K562 (cell line): ENCODE measurements at regions not wholly inside any gene's neighbourhood (a gene's known extent, or its start where the extent isn't known, plus 50 kb on each side); places are given as distances from the start of the nearest gene placed in this dataset.

Experiments used
- ATAC-seq: fragments of 200-7000 bp; cut with Tn5 transposase; 3 replicates; pipeline ENCODE4 v1.9.1; 2020; ENCODE audit warnings: moderate library complexity
- BruUV-seq: library from RNA; stranded (reverse); fragments of 400-500 nt; replicated peaks from 2 replicates; lab custom pipeline; 2021; lab: Mats Ljungman, UMichigan
- CTCF ChIA-PET: fragments of 300-600 bp; formaldehyde crosslinking; extraction: SDS; loops from one replicate; lab custom pipeline; 2021; ENCODE audit warnings: low intra/inter-chr PET ratio; lab: Yijun Ruan, JAX
- POLR2A ChIA-PET: fragments of 300-600, 350-650 bp; sonication (Branson Sonifier 250); formaldehyde crosslinking; extraction: SDS; loops from one replicate; lab custom pipeline; 2021; ENCODE audit warnings: antibody characterized with exemption, inconsistent platforms; lab: Yijun Ruan, JAX
- DNase-seq, 4 experiments: peaks; one replicate each; pipeline versions ENCODE4 v3.0.0 to v3.0.0-alpha.2; 2011 to 2018; ENCODE audit warnings: low spot score in 3 of 4, mixed read lengths in 3 of 4; ENCODE audit errors: extremely low read depth in 1 of 4
- FAIRE-seq: peaks from 2 replicates; lab custom pipeline; 2011; peaks lifted over from hg19 to GRCh38; lab: Jason Lieb, UNC
- H2AFZ ChIP-seq: 2 replicates; pipeline ENCODE4 v1.6.0; 2011; ENCODE audit warnings: low read depth, low read length, control low read depth, inconsistent platforms
- H3K27ac ChIP-seq: fragments of 200-600 bp; 3 replicates; pipeline ENCODE4 v1.8.0; 2011; ENCODE audit warnings: low read depth, mild to moderate bottlenecking, control low read depth, inconsistent platforms, low read length, moderate library complexity, mixed read lengths; ENCODE audit errors: extremely low read depth
- H3K27me3 ChIP-seq, 2 experiments: fragments of 300-600 bp in 1 of 2; 2 replicates in 1 of 2; 3 replicates in 1 of 2; pipeline versions ENCODE4 v1.6.0 to v1.8.0; 2011; ENCODE audit warnings: inconsistent platforms in 2 of 2, low read length in 2 of 2, mild to moderate bottlenecking in 1 of 2, mixed read lengths in 1 of 2, moderate library complexity in 1 of 2; ENCODE audit not compliant: control insufficient read depth in 2 of 2, insufficient read depth in 2 of 2
- H3K36me3 ChIP-seq: fragments of 300-600 bp; 3 replicates; pipeline ENCODE4 v1.8.0; 2011; ENCODE audit warnings: mild to moderate bottlenecking, low read length, inconsistent platforms; ENCODE audit not compliant: control insufficient read depth, insufficient read depth
- H3K4me1 ChIP-seq, 2 experiments: fragments of 200-600 bp in 1 of 2; replicated peaks in 1 of 2; 2 replicates in 1 of 2; 3 replicates in 1 of 2; pipeline versions ENCODE4 v1.5.1 to v1.8.0; 2011; ENCODE audit warnings: inconsistent platforms in 2 of 2, low read length in 2 of 2, mild to moderate bottlenecking in 1 of 2, mixed read lengths in 1 of 2, moderate library complexity in 1 of 2; ENCODE audit not compliant: control insufficient read depth in 2 of 2, insufficient read depth in 2 of 2
- H3K4me2 ChIP-seq: 2 replicates; pipeline ENCODE4 v1.6.1; 2011; ENCODE audit warnings: low read length, control low read depth, inconsistent platforms, mixed read lengths; ENCODE audit not compliant: insufficient read depth
- H3K4me3 ChIP-seq: fragments of 200-600 bp; sonication (generic), shearing (Covaris generic); 2 replicates; pipeline ENCODE4 v1.5.1; 2016; ENCODE audit warnings: control low read depth, inconsistent platforms
- H3K79me2 ChIP-seq: fragments of 200-600 bp; 3 replicates; pipeline ENCODE4 v1.8.0; 2011; ENCODE audit warnings: low read length, inconsistent platforms; ENCODE audit not compliant: control insufficient read depth, insufficient read depth
- H3K9ac ChIP-seq, 2 experiments: 2 replicates each; pipeline versions ENCODE4 v1.6.0 to v1.6.1; 2011; ENCODE audit warnings: low read depth in 2 of 2, low read length in 2 of 2, control low read depth in 1 of 2, inconsistent platforms in 1 of 2, mild to moderate bottlenecking in 1 of 2, mixed read lengths in 1 of 2; ENCODE audit not compliant: insufficient read depth in 1 of 2
- H3K9me1 ChIP-seq: one replicate; pipeline ENCODE4 v1.6.0; 2011; ENCODE audit warnings: inconsistent platforms, mild to moderate bottlenecking, low read length, moderate library complexity; ENCODE audit not compliant: control insufficient read depth, insufficient read depth
- H3K9me3 ChIP-seq: replicated peaks from 2 replicates; pipeline ENCODE4 v1.5.1; 2011; ENCODE audit warnings: low read depth, low read length, inconsistent platforms; ENCODE audit not compliant: control insufficient read depth, insufficient read depth
- H4K20me1 ChIP-seq: replicated peaks from 2 replicates; pipeline ENCODE4 v1.6.1; 2011; ENCODE audit warnings: low read length, inconsistent platforms, mixed read lengths; ENCODE audit not compliant: control insufficient read depth, insufficient read depth
- C11orf30 ChIP-seq: fragments of 450-650 bp; IDR thresholded peaks from 2 replicates; pipeline ENCODE4 v1.6.1; 2016; ENCODE audit warnings: low read depth, mild to moderate bottlenecking
- CBX1 ChIP-seq: sonication (generic); IDR thresholded peaks from 2 replicates; pipeline ENCODE4 v1.6.1; 2016; ENCODE audit warnings: antibody characterized with exemption, low read depth, mild to moderate bottlenecking
- EHMT2 ChIP-seq: fragments of 450-650 bp; IDR thresholded peaks from 2 replicates; pipeline ENCODE4 v1.6.1; 2018; ENCODE audit warnings: antibody characterized with exemption
- GATA2 ChIP-seq: sonication (generic); formaldehyde crosslinking; IDR thresholded peaks from 2 replicates; pipeline ENCODE4 v1.4.0; 2020; ENCODE audit warnings: mild to moderate bottlenecking, missing genetic modification reagents
- HMGN3 ChIP-seq: IDR thresholded peaks from 2 replicates; pipeline ENCODE4 v1.6.1; 2011; ENCODE audit warnings: borderline replicate concordance, low read depth, mild to moderate bottlenecking, mixed read lengths, low read length; ENCODE audit not compliant: insufficient read length; ENCODE audit errors: extremely low read depth
- KDM5B ChIP-seq: fragments of 200-600 bp; sonication (generic); IDR thresholded peaks from 2 replicates; pipeline ENCODE4 v1.6.1; 2012; ENCODE audit warnings: low read depth, mild to moderate bottlenecking, moderate library complexity, low read length, control low read depth, inconsistent platforms; ENCODE audit not compliant: insufficient replicate concordance
- NFRKB ChIP-seq: fragments of 450-650 bp; IDR thresholded peaks from 2 replicates; pipeline ENCODE4 v1.6.1; 2016; ENCODE audit warnings: low read depth
- PCBP2 ChIP-seq: fragments of 200-400 bp; formaldehyde crosslinking; IDR thresholded peaks from 2 replicates; pipeline ENCODE4 v1.6.1; 2018; ENCODE audit warnings: low read length, low read depth, mild to moderate bottlenecking, moderate library complexity; ENCODE audit not compliant: poor library complexity, severe bottlenecking
- PURB ChIP-seq: sonication (generic); formaldehyde crosslinking; IDR thresholded peaks from 2 replicates; pipeline ENCODE4 v1.9.0; 2021; ENCODE audit warnings: low read depth, mild to moderate bottlenecking, missing genetic modification reagents
- SIRT6 ChIP-seq: IDR thresholded peaks from one replicate; pipeline ENCODE4 v1.6.1; 2012; ENCODE audit warnings: low read depth, mild to moderate bottlenecking, control low read depth, inconsistent platforms, low read length, moderate library complexity
- ZC3H11A ChIP-seq: IDR thresholded peaks from 2 replicates; pipeline ENCODE4 v1.6.1; 2012; ENCODE audit warnings: low read depth, low read length, improper control_type of control experiment
- ZC3H8 ChIP-seq: fragments of 450-650 bp; IDR thresholded peaks from 2 replicates; pipeline ENCODE4 v1.6.1; 2017
- ZNF174 ChIP-seq: fragments of 250-450 bp; sonication (Bioruptor Pico); IDR thresholded peaks from 2 replicates; pipeline ENCODE4 v1.4.0; 2020; ENCODE audit warnings: mild to moderate bottlenecking
- ZNF232 ChIP-seq: sonication (generic); formaldehyde crosslinking; IDR thresholded peaks from 2 replicates; pipeline ENCODE4 v1.8.0; 2022; ENCODE audit warnings: mild to moderate bottlenecking, missing genetic modification reagents
- ZNF263 ChIP-seq: sonication (generic); formaldehyde crosslinking; IDR thresholded peaks from 2 replicates; pipeline ENCODE4 v1.8.0; 2022; ENCODE audit warnings: mild to moderate bottlenecking, missing genetic modification reagents, borderline replicate concordance
- ZNF707 ChIP-seq: fragments of 250-450 bp; sonication (Bioruptor Pico); conservative IDR thresholded peaks from 2 replicates; pipeline ENCODE4 v1.8.0; 2022; ENCODE audit warnings: inconsistent platforms, mild to moderate bottlenecking, moderate library complexity
- whole genome bisulfite sequencing: fragments of 100-300 bp; shearing (Covaris generic); methylation state at CpG from one replicate; pipeline ENCODE4 v1.1.6; 2016; ENCODE audit warnings: low coverage, mixed read lengths; ENCODE audit not compliant: insufficient coverage; ENCODE audit errors: missing lambda C conversion rate; 5-methylcytosine and 5-hydroxymethylcytosine counted together
- in situ Hi-C: fragments of 300-500 bp; cut with MboI; formaldehyde crosslinking; loops from 4 replicates; pipeline ENCODE4 v1.15.0; 2018; ENCODE audit warnings: inconsistent platforms, mixed read lengths
- intact Hi-C: fragments of 100-400 bp; cut with micrococcal nuclease; formaldehyde crosslinking; loops from 2 replicates; pipeline ENCODE4 v1.14.2; 2022
- TF ChIP-seq, protein P1 (sequence below): sonication (generic); formaldehyde crosslinking; IDR thresholded peaks from 2 replicates; pipeline ENCODE4 v1.8.0; 2022; ENCODE audit warnings: missing genetic modification reagents, mild to moderate bottlenecking, borderline replicate concordance
- TF ChIP-seq, protein P2 (sequence below): fragments of 200-800 bp; sonication (Bioruptor generic); IDR thresholded peaks from 2 replicates; pipeline ENCODE4 v1.6.1; 2017; ENCODE audit warnings: missing genetic modification characterization, missing compliant biosample characterization
- TF ChIP-seq, protein P3 (sequence below): fragments of 450-650 bp; conservative IDR thresholded peaks from 2 replicates; pipeline ENCODE4 v1.6.1; 2016; ENCODE audit warnings: missing genetic modification characterization, low read depth, mild to moderate bottlenecking, missing compliant biosample characterization, moderate library complexity

DNA sequence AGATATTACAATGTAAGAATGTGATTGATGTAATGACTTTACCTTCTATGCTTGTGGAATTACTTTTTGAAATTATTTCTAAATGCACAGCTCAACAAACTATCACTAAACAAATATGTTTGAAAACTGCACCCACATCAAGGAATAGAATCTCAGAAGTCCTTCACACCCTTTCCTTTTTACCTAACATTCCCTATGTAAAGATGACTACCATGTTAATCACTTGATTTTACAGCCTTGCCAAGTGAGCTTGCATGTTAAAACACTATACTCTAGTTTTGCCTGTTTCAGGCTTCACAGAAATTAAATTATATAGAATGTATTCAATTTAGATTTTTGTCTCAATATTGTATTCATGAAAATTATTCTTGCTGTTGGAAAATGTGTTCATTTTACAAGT is 1169.4 kb upstream of the CELF2 start (continued):
- TF ChIP-seq, protein P1, sequence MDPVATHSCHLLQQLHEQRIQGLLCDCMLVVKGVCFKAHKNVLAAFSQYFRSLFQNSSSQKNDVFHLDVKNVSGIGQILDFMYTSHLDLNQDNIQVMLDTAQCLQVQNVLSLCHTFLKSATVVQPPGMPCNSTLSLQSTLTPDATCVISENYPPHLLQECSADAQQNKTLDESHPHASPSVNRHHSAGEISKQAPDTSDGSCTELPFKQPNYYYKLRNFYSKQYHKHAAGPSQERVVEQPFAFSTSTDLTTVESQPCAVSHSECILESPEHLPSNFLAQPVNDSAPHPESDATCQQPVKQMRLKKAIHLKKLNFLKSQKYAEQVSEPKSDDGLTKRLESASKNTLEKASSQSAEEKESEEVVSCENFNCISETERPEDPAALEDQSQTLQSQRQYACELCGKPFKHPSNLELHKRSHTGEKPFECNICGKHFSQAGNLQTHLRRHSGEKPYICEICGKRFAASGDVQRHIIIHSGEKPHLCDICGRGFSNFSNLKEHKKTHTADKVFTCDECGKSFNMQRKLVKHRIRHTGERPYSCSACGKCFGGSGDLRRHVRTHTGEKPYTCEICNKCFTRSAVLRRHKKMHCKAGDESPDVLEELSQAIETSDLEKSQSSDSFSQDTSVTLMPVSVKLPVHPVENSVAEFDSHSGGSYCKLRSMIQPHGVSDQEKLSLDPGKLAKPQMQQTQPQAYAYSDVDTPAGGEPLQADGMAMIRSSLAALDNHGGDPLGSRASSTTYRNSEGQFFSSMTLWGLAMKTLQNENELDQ (CRISPR knock-in tag) = no peak
- TF ChIP-seq CBX1 (no peak), ZNF707 (CRISPR knock-in tag) (no peak), EHMT2 (no peak), SIRT6 (no peak), ZNF263 (CRISPR knock-in tag) (no peak), KDM5B (no peak), ZNF232 (CRISPR knock-in tag) (no peak)

DNA sequence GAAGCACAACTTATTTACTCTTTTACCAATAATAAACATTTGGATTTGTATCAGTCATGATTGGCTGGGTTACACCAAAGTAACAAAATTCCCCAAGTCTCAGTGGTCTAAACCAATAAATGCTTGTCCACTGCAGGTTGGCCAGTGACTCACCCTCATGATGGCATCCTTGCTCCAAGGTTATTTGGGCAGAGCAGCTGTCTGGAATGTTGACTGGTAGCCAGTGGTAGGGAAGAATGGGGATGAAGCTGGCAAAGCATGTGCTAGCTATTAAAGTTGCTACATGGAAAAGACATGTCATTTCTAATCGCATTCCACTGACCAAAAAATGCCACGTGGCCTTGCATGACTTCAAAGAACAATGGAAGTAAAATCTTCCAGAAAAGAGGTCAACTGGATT is 1168.7 kb upstream of the CELF2 start:
- Histone ChIP-seq H3K4me3 (no peak overlapping the region), H3K27me3 (no peaks in the 10 kb centered on the region), H3K4me1 (no peaks in the 10 kb centered on the region), H3K9ac (no peak overlapping the region), H4K20me1 (no peaks in the 10 kb centered on the region), H3K36me3 (no peaks in the 10 kb centered on the region), H3K79me2 (no peaks in the 10 kb centered on the region), H3K27ac (no peak overlapping the region), H3K4me2 (no peak overlapping the region), H3K9me1 (no peaks in the 10 kb centered on the region), H3K9me3 (peaks cover 6% of the 10 kb centered on the region), H2AFZ (no peak overlapping the region)
- CTCF ChIA-PET = no interaction called here
- no TSS peak for BruUV-seq
- POLR2A ChIA-PET = no interaction called here
- in situ Hi-C loops (no loop called here), intact Hi-C loops (no loop called here)
- FAIRE-seq = no peak
- no peak for DNase-seq
- 58% methylated on average over 2 of the region's 2 CpGs for WGBS
- ATAC-seq = no peak
- no peak for TF ChIP-seq ZC3H11A
- TF ChIP-seq, protein P2, sequence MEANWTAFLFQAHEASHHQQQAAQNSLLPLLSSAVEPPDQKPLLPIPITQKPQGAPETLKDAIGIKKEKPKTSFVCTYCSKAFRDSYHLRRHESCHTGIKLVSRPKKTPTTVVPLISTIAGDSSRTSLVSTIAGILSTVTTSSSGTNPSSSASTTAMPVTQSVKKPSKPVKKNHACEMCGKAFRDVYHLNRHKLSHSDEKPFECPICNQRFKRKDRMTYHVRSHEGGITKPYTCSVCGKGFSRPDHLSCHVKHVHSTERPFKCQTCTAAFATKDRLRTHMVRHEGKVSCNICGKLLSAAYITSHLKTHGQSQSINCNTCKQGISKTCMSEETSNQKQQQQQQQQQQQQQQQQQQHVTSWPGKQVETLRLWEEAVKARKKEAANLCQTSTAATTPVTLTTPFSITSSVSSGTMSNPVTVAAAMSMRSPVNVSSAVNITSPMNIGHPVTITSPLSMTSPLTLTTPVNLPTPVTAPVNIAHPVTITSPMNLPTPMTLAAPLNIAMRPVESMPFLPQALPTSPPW (CRISPR knock-in tag) = no peak
- TF ChIP-seq PURB (CRISPR knock-in tag) = no peak
- TF ChIP-seq PCBP2 = no peak
- no peak for TF ChIP-seq ZNF174 (CRISPR knock-in tag)
- TF ChIP-seq ZC3H8 = no peak
- TF ChIP-seq NFRKB = no peak
- TF ChIP-seq HMGN3 = no peak
- TF ChIP-seq GATA2 (CRISPR knock-in tag) = no peak
- no peak for TF ChIP-seq C11orf30
- TF ChIP-seq, protein P3, sequence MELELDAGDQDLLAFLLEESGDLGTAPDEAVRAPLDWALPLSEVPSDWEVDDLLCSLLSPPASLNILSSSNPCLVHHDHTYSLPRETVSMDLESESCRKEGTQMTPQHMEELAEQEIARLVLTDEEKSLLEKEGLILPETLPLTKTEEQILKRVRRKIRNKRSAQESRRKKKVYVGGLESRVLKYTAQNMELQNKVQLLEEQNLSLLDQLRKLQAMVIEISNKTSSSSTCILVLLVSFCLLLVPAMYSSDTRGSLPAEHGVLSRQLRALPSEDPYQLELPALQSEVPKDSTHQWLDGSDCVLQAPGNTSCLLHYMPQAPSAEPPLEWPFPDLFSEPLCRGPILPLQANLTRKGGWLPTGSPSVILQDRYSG (tag) = no peak
